ENCODE measurements at regions not wholly inside any gene's neighbourhood (a gene's known extent, or its start where the extent isn't known, plus 50 kb on each side); places are given as distances from the start of the nearest gene placed in this dataset.

- ATAC-seq: no peak
- no peak for TF ChIP-seq PPARA (CRISPR knock-in tag; IDR thresholded peaks at IDR 0.05; ENCODE audit: borderline replicate concordance)
- no peak for TF ChIP-seq OSR1 (CRISPR knock-in tag; IDR thresholded peaks at IDR 0.05)
- no peak for TF ChIP-seq ZNF8 (CRISPR knock-in tag; IDR thresholded peaks at IDR 0.05)
- TF ChIP-seq POU6F1 (CRISPR knock-in tag; IDR thresholded peaks at IDR 0.05; ENCODE audit: borderline replicate concordance, low read depth): no peak
- no peak for TF ChIP-seq ISL1 (CRISPR knock-in tag; IDR thresholded peaks at IDR 0.05)
- TF ChIP-seq ZFP30 (CRISPR knock-in tag; IDR thresholded peaks at IDR 0.05): no peak
- no peak for TF ChIP-seq TCF4 (CRISPR knock-in tag; IDR thresholded peaks at IDR 0.05; ENCODE audit: borderline replicate concordance)
Measured at GRCh38 chr6:74320074-74320473, 624.1 kb downstream of the CD109 start.

GRCh38 chr6:74319292-74319691, 623.3 kb downstream of the CD109 start:
- ATAC-seq: no peak
- TF ChIP-seq ISL1 (CRISPR knock-in tag; IDR thresholded peaks at IDR 0.05) (no peak), ESRRG (CRISPR knock-in tag; IDR thresholded peaks at IDR 0.05) (no peak)

- TF ChIP-seq ZC3H10 (CRISPR knock-in tag; IDR thresholded peaks at IDR 0.05) (no peak), PATZ1 (CRISPR knock-in tag; IDR thresholded peaks at IDR 0.05; ENCODE audit: borderline replicate concordance) (no peak), PPARA (CRISPR knock-in tag; IDR thresholded peaks at IDR 0.05; ENCODE audit: borderline replicate concordance) (no peak), TOX (CRISPR knock-in tag; IDR thresholded peaks at IDR 0.05; ENCODE audit: borderline replicate concordance) (no peak), ZFP3 (CRISPR knock-in tag; IDR thresholded peaks at IDR 0.05) (no peak), CSRNP3 (CRISPR knock-in tag; IDR thresholded peaks at IDR 0.05) (no peak), TSHZ2 (CRISPR knock-in tag; IDR thresholded peaks at IDR 0.05) (no peak), ZNF565 (CRISPR knock-in tag; conservative IDR thresholded peaks at IDR 0.05; ENCODE audit: low read depth) (no peak), ZFP30 (CRISPR knock-in tag; IDR thresholded peaks at IDR 0.05) (no peak), ARNTL (CRISPR knock-in tag; IDR thresholded peaks at IDR 0.05; ENCODE audit: borderline replicate concordance, low read depth) (no peak), ISL1 (CRISPR knock-in tag; IDR thresholded peaks at IDR 0.05) (no peak), GLIS3 (CRISPR knock-in tag; IDR thresholded peaks at IDR 0.05) (no peak), ZNF8 (CRISPR knock-in tag; IDR thresholded peaks at IDR 0.05) (no peak)
- ATAC-seq: no peak
Measured at GRCh38 chr6:74318738-74319137, 622.7 kb downstream of the CD109 start.

GRCh38 chr6:74312081-74312480, 616.1 kb downstream of the CD109 start:
- ATAC-seq: no peak
- TF ChIP-seq ZC3H10 (CRISPR knock-in tag; IDR thresholded peaks at IDR 0.05) (no peak), RARB (CRISPR knock-in tag; IDR thresholded peaks at IDR 0.05) (no peak), POU6F1 (CRISPR knock-in tag; IDR thresholded peaks at IDR 0.05; ENCODE audit: borderline replicate concordance, low read depth) (no peak), ZNF70 (CRISPR knock-in tag; IDR thresholded peaks at IDR 0.05) (no peak), GLIS3 (CRISPR knock-in tag; IDR thresholded peaks at IDR 0.05) (no peak), ZFP30 (CRISPR knock-in tag; IDR thresholded peaks at IDR 0.05) (no peak), CSRNP3 (CRISPR knock-in tag; IDR thresholded peaks at IDR 0.05) (no peak), TSHZ2 (CRISPR knock-in tag; IDR thresholded peaks at IDR 0.05) (no peak), ZFP3 (CRISPR knock-in tag; IDR thresholded peaks at IDR 0.05) (no peak), CREB5 (CRISPR knock-in tag; IDR thresholded peaks at IDR 0.05; ENCODE audit: low read depth) (no peak), ZNF8 (CRISPR knock-in tag; IDR thresholded peaks at IDR 0.05) (no peak)

All from SK-N-SH treated with all-trans-retinoic acid at 6 μM for 48 hours (cell line).